ENCODE measurements at regions not wholly inside any gene's neighbourhood (a gene's known extent, or its start where the extent isn't known, plus 50 kb on each side); places are given as distances from the start of the nearest gene placed in this dataset.
A peak's percentile ranks its signal among the peaks of the same experiment; 100 is the strongest.

DNA sequence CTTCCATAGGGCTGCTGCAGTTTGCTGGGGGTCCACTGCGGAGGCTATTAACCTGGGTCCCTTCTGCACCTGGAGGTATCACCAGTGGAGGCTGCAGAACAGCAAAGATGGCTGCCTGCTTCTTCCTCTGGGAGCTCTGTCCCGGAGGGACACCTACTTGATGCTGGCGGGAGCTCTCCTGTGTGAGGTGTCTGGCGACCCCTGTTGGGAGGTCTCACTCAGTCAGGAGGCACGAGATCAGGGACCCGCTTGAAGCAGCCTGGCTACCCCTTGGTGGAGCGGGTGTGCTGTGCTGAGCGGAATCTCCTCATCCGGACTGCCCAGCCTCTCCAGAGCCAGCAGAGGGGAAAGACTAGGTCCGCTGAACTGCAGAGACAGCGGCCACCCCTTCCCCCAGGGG, 56.0 kb upstream of the CTXND1 start:
- DNase-seq (ENCODE audit: low spot score), result no peak

DNA sequence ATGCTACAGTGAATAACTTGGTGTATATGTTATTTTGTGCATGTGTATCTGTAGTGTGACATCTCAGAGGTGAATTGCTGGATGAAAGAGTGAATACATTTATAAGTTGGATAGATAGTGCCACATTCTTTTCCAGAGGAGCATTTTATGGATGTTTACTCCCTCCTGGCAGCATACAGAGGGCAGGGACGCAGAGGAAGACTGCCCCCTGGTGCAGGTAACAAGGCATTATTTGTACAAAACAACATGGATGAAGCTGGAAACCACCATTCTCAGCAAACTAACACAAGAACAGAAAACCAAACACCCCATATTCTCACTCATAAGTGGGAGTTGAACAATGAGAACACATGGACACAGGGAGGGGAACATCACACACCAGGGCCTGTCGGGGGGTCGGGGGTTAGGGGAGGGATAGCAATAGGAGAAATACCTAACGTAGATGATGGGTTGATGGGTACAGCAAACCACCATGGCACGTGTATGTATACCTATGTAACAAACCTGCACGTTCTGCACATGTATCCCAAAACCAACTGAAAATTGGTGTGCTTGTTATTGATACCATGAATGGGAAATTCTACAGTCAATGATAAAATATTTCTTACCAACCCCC, 57.9 kb upstream of the CTXND1 start:
- peak; percentile 59 for DNase-seq (ENCODE audit: low spot score)

DNA sequence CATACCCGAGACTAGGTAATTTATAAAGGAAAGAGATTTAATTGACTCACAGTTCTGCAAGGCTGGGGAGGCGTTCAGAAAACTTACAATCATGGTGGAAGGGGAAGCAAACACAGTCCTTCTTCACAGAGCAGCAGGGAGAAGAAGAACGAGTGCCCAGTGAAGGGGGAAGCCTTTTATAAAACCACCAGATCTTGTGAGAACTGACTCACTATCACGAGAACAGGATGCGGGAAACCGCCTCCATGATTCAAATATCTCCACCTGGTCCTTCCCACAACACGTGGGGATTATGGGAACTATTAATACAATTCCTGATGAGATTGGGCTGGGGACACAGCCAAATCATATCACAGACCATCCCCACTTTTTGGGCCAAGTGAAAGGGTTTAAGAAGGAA, 58.8 kb upstream of the CTXND1 start:
- DNase-seq (ENCODE audit: low spot score), result no peak

DNA sequence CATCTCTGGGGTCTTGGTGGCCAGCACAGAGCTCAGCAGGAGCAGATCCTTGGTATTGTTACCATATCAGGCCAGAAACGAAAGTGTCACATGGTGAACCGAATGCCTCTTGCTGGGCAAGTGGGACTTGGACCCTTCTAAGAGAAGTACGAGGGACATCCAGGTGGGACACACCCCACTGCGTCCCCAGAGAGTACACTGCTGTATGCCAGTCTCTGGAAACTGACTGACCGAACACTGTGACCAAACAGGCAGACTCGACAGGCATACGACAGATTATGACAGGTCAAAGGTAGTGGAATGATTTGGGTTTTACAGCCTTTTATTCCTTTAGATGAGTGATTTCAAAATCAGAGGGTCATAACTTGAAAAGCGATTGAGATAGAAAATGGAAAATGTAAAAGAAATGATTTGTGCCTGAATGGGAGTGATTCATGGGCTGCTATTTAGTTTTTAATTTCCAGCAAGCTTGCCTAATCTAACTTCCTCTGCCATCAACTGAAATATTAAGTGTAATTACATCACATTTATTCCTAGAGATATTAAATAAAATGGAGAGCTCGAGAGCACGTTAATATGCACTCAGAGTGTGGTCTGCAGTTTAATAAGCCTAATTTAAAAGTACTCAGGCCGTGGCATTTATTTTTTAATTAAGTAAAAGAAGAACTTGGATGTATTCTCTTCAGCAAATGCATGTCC, 63.4 kb upstream of the CTXND1 start:
- DNase-seq (ENCODE audit: low spot score), result no peak

DNA sequence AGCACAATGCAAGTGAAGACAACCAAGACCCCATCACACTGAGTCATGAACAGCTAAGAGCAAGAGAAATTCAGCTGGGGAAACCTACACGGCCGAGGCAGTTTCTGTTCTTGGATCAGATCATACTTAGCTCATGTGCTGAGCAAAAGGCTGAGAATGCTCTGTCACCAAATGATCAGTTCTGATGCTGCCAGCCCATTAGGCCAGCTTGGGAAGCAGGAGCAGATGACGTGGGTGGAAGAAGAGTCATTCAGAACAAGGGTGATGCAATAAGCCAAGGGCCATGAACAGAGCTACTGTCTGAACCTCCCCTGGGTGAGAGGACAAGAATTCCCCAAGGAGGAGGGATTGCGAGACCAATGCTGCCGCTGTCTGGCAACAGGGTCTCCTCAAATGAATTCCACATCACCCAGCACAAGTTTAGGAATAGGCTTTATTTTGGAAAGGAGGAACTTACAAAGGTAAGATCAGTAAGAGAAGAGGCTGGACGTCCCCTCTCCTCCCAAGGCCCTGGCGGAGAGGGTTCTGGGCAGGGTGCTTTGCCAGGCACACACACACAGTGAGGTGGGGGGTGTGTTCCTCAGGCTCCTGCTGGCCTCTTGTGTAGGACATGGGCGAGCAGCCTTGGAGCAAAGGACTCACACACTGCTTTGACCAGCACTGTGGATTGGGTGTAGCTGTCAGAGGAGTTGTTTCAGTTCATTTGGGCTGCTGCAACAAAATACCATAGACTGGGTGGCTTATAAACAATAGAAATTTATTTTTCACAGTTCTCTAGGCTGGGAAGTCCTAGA, 65.6 kb upstream of the CTXND1 start:
- DNase-seq (ENCODE audit: low spot score), result peak; percentile 88

DNA sequence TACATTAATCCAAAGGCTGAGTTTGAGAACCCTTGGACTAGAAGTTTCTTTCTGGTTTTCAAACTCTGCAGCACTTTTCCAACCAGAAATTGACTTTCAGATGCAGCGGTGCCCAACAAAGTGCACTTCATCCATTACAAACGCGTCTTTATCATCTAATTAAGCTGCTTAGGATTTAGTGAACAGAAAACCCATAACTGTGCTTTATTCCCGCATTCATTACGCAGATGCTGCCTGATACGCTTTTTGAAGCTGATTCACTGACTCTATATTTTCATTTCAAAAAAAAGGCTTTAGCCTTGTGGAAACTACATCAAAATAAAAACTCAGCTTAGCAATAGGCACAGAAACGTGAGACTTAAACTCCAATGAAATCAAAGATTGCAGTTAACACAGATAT, 69.8 kb upstream of the CTXND1 start:
- no peak for DNase-seq (ENCODE audit: low spot score)

DNA sequence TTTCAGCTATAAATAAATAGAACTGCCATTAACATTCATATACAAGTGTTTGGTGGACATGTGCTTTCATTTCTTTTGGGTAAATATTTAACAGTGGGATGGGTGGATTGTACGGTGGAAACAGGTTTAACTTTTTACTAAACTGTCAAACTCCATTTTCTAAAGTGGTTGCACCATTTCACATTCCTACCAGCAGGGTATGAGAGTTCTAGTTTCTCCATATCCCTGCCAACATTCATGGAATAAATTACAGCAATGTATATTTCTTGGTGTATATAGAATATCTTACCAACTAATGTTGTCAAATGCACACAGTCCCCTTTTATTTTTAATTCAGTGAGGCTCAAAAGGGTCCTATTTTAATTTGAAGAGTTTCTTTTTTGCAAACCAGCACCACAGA, 71.3 kb upstream of the CTXND1 start:
- no peak for DNase-seq (ENCODE audit: low spot score)

DNA sequence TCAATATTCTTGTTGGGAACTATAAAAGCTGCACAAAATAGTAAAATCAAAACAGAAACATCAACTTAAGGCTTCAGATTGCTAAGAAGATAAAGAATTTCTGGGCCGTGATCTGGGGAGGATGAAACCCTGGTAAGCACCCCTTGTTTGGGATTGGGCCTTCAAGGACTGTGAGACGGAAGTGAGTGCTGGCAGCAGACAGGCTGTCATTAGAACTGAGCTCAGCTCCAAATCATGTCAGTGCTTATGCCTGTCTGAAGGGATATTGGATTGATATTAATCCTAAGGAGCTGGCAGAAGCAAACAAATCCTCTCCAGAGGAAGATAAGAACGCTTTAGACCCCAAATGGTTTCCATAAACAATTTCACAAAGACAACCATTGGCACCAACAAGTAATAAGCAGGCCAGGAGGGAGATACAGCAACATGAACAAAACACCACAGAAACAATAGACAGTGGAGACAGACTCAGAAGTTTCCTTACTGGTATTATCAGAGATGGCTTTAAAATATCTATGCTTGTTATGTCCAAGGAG, 72.6 kb upstream of the CTXND1 start:
- no peak for DNase-seq (ENCODE audit: low spot score)

DNA sequence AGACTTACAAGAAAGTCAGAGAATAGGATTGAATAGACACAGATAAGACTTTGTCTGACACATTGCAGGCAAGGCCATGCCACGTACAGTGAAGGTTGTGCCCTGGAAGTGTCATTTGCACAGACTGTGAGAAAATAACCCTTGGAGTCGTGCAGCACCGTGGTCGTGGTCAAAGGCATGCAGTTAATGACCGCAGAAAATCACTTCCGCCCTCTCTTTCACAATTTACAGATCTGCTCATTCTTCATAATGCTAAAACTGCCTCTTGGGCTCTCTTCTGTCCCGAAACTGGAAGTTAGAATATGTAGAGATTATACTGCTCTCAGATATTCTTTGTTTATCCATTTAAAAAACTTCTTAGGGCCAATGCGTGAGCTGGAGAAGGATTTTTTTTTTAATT, 73.2 kb upstream of the CTXND1 start:
- no peak for DNase-seq (ENCODE audit: low spot score)

DNA sequence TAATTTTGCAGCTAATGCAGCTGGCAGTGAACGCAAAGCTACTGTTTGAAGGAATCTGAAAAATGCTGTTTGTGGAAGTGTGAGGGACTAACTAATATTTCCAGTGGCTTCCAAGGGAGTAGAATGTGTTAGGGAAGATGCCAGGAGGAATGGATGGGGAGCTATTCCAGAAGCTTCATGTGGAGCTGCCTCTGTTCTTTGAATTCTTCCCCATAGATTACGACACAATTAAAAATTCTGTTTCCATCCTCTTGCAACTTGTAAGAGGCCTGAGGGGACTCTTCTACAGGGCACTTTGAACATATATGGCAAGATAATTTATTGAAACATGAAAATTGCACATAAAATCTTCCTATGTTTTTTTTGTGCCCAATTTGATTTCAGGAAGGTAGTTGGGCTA, 74.3 kb upstream of the CTXND1 start:
- DNase-seq (ENCODE audit: low spot score), result peak; percentile 33

DNA sequence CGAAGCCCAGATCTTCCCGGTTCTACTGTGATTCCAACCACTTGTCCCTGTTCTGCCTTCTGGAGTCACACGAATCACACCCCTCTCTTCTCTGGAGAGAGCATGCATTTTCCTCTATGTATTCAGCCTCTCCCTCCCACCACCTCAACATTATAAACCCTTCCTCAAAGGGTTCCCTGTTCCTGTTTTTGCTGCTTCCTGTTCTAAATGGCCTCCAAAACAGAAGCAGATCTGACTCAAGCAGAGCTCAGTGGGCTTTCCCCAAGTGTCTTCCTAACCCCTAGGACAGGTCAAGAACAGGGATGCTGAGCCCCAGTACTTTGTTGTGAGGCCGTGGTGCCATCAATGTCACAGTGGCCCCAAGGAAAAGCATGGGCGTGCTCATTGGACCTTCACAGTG, 75.7 kb upstream of the ARNT2 start:
- DNase-seq (ENCODE audit: low spot score), result no peak

DNA sequence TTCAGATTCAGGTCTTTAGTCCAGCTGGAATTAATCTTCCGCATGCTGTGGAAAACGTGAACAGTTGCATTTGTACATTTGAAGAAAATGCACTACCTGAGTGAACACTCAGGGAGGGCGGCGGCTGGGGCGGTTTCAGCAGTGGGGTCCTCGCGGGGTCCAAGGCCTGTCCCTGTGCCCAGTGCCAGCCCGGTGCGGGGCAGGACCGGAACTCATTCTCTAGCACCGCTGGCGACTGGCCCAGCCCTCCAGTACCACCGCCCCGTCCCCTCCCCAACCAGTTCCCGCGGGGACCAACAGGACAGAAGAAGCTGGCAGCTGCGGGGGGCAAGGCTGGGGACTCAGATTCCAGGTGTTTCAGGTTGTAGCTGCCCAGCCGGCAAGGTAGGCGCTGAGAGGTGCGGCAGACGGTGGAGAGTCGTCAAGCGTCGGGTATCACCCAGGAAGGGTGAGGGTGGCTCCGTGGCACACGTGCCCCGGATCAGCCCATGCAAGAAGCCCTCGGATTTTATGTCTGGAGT, 72.2 kb upstream of the ARNT2 start:
- no peak for DNase-seq (ENCODE audit: low spot score)

DNA sequence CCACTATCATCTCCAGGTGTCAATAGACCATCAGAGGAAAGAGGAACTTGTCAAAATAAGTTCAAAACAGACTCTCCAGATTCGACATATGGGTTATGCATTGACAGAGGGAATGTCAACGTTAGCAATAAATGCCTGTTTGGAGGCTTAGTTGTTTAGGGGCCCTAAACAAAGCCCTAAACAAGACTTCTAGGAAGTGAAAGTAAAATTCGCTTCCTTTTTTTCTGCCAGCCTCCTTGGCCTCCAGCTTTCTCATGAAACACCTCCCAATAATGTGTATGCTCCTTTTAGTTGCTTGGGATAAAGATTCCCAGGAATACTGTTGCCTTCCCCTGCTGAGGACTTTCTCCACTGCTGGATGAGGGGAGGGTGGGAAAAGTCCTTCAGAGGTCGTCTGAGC, 70.9 kb upstream of the ARNT2 start:
- no peak for DNase-seq (ENCODE audit: low spot score)

DNA sequence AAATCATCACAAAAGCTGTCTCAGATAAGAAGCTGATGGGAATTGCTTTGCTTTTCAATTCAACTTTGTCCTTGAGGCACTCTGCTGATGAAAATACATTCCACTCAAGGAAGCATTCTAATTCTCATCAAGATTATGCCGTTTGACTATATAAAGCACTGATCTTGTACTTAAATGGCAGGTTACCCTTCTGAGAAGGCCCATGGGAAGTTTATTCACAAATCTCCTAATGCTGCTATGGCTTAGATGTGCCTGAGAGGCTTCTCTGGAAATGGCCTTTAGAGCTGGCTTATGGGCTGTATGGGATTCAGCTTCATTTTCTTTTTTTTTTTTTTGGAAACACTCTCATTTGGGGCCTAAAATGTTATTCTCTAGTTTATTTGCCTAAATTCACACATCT, 69.7 kb upstream of the ARNT2 start:
- no peak for DNase-seq (ENCODE audit: low spot score)

DNA sequence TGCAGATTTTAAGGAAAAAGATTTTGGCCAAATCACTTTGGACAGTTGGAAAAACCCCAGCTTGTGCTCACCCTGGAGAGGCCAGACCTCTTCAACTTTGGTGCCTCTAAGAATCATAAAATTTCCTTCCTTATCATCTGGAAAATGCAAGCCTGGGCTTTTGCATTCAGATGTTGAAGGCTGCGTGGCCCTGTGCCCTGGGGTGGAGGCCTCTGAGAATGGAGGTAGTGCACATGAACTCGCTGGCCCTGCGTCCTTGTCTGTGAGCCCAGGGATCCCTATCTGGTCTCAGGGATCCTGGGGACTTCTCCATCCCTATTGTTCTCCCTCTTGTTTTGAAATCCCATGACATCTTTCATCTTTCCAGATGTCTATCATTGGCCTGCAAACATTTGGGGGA, 64.6 kb upstream of the ARNT2 start:
- no peak for DNase-seq (ENCODE audit: low spot score)

DNA sequence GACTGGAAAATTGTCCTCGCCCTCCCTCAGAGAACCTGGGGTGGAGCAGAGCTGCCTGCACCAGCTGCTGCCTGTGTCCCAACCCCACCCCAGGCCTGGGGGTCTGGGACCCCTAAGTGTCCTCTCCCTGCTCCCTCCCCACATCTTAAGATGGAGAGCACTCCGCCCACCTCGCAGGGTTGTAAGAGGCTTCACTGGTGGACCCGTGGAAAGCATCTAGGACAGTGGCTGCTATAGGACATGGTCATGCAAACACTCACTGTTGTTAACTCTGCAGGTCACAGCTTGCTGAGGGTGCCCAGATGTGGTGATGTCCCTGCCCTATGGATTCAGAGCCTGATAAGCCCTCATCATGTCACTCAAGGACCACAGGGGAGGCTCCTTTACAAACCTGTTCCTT, 62.0 kb upstream of the ARNT2 start:
- DNase-seq (ENCODE audit: low spot score), result no peak

DNA sequence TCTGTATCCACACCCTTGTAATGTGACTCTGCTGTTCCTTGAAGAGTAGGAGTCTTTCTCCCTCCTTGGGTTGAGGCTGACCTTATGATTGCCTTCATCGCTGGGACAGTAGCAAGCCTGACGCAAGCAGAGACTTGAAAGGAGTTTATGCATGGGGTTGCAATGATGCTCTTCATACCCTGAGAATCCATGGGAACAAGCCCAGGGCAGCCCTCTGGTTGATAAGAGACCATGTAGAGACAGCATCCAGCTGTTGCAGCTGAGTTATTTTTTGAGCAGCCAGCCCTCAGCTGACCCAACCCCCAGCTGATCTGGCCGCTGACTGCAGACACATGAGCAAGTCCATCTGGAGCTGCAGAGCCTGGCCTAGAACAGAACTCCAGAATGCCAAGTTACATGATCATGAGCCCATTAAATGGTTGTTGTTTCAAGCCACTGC, 60.6 kb upstream of the ARNT2 start:
- no peak for DNase-seq (ENCODE audit: low spot score)

DNA sequence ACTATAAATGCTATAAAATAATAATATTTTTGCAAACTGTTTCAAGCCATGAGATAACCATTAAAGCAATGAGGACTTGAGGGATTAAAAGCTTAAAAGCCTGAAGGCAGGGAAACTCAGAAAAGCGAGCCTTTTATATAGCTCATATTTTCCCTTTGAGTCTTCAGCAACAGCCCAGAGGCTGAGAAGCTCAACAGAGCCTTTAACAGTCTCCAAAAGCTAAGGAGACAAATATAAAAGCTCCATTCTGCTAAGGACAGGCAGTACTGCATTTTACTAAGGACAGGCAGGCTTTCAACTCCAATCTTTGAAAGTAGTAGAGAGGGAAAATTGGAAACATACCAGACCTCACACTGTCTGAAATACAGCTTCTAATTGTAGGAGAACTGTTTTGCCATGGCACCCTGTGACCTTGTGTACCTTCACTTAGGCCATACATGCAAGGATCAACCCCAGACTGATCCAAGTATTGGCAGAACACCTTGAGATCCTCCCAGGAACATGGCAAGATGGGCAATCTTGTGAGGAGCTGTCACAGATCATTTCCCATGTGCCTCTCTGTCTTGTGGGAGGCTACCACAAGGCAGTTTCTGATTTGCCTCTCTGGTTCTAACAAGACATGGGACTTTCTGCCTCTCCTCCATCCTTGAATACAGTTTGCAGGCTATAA, 53.1 kb upstream of the ARNT2 start:
- DNase-seq (ENCODE audit: low spot score), result no peak
